HCT116 (cell line): ENCODE measurements at regions not wholly inside any gene's neighbourhood (a gene's known extent, or its start where the extent isn't known, plus 50 kb on each side); places are given as distances from the start of the nearest gene placed in this dataset.

Experiments
- ATAC-seq: fragments of 200-7000 bp; cut with Tn5 transposase; 2 replicates; pipeline ENCODE4 v1.9.1; 2020; ENCODE audit warnings: mild to moderate bottlenecking, moderate library complexity
- BruUV-seq: library from RNA; stranded (reverse); fragments of 400-500 nt; replicated peaks from 2 replicates; lab custom pipeline; 2021; lab: Mats Ljungman, UMichigan
- CTCF ChIA-PET: fragments of 300-600 bp; sonication (Branson Sonifier 250); formaldehyde crosslinking; loops from one replicate; lab custom pipeline; 2021; ENCODE audit warnings: antibody characterized with exemption; lab: Charles Lee
- POLR2A ChIA-PET: fragments of 300-600, 350-600 bp; sonication (Branson Sonifier 250); formaldehyde crosslinking; loops from one replicate; lab custom pipeline; 2021; ENCODE audit warnings: antibody characterized with exemption; lab: Charles Lee
- RAD21 ChIA-PET, 2 experiments: fragments of 300-600 bp; sonication (Branson Sonifier 250); formaldehyde crosslinking; loops; one replicate each; lab custom pipeline; 2023; ENCODE audit warnings: low total read pairs in 2 of 2; ENCODE audit not compliant: uncharacterized antibody in 2 of 2, unreplicated experiment in 2 of 2, low non-redundant PET in 1 of 2; lab: Charles Lee
- DNase-seq: peaks from one replicate; pipeline ENCODE4 v3.0.0-alpha.2; 2010; ENCODE audit warnings: low read depth, low spot score
- H2AFZ ChIP-seq: fragments of 200-600 bp; shearing (Covaris generic), sonication (generic); 2 replicates; pipeline ENCODE4 v1.6.1; 2017; ENCODE audit warnings: low read depth, mixed run types, mixed read lengths, antibody characterized with exemption, low read length; ENCODE audit not compliant: poor library complexity, severe bottlenecking
- H3K27ac ChIP-seq: 2 replicates; pipeline ENCODE4 v1.5.1; 2012; ENCODE audit warnings: low read depth, low read length
- H3K27me3 ChIP-seq: fragments of 200-600 bp; sonication (generic); 2 replicates; pipeline ENCODE4 v1.6.1; 2016; ENCODE audit warnings: mixed run types, low read length, mixed read lengths; ENCODE audit not compliant: insufficient read depth
- H3K36me3 ChIP-seq, 2 experiments: fragments of 200-500 bp in 1 of 2; fragments of 200-600 bp in 1 of 2; sonication (Bioruptor generic) in 1 of 2; sonication (generic) in 1 of 2; 2 replicates each; pipeline versions ENCODE4 v1.5.1 to v1.6.1; 2014 to 2016; ENCODE audit warnings: low read length in 2 of 2, inconsistent platforms in 1 of 2, mixed read lengths in 1 of 2, mixed run types in 1 of 2; ENCODE audit not compliant: insufficient read depth in 2 of 2, control insufficient read depth in 1 of 2
- H3K4me1 ChIP-seq, 2 experiments: fragments of 200-600 bp in 1 of 2; sonication (generic) in 1 of 2; 2 replicates each; pipeline versions ENCODE4 v1.5.1 to v1.6.1; 2012 to 2017; ENCODE audit warnings: low read length in 2 of 2, inconsistent platforms in 1 of 2, mild to moderate bottlenecking in 1 of 2, mixed read lengths in 1 of 2, mixed run types in 1 of 2, moderate library complexity in 1 of 2; ENCODE audit not compliant: insufficient read depth in 2 of 2, control insufficient read depth in 1 of 2
- H3K4me2 ChIP-seq: fragments of 200-600 bp; sonication (generic); 2 replicates; pipeline ENCODE4 v1.6.1; 2017; ENCODE audit warnings: mixed run types, low read length, mixed read lengths
- H3K4me3 ChIP-seq, 2 experiments: fragments of 200-600 bp in 1 of 2; sonication (generic) in 1 of 2; replicated peaks in 1 of 2; 2 replicates each; pipeline ENCODE4 v1.5.1; 2011 to 2016; ENCODE audit warnings: low read length in 2 of 2, control low read depth in 1 of 2, low read depth in 1 of 2, mild to moderate bottlenecking in 1 of 2, mixed read lengths in 1 of 2, mixed run types in 1 of 2
- H3K79me2 ChIP-seq: fragments of 200-600 bp; sonication (generic); 2 replicates; pipeline ENCODE4 v1.6.1; 2017; ENCODE audit warnings: mild to moderate bottlenecking, mixed run types, low read length, moderate library complexity, mixed read lengths; ENCODE audit not compliant: insufficient read depth
- H3K9ac ChIP-seq: fragments of 200-600 bp; sonication (generic); 2 replicates; pipeline ENCODE4 v1.6.1; 2016; ENCODE audit warnings: low read length, mixed read lengths
- H3K9me2 ChIP-seq: fragments of 200-600 bp; sonication (generic), shearing (Covaris generic); 2 replicates; pipeline ENCODE4 v1.6.1; 2017; ENCODE audit warnings: mixed run types, mild to moderate bottlenecking, moderate library complexity; ENCODE audit not compliant: insufficient read depth
- H3K9me3 ChIP-seq, 2 experiments: fragments of 200-500 bp in 1 of 2; fragments of 200-600 bp in 1 of 2; sonication (Bioruptor generic) in 1 of 2; sonication (generic) in 1 of 2; 2 replicates each; pipeline ENCODE4 v1.6.1; 2014 to 2017; ENCODE audit warnings: low read length in 2 of 2, mixed read lengths in 2 of 2, inconsistent platforms in 1 of 2, low read depth in 1 of 2, mild to moderate bottlenecking in 1 of 2, mixed run types in 1 of 2, moderate library complexity in 1 of 2; ENCODE audit not compliant: control insufficient read depth in 1 of 2, insufficient read depth in 1 of 2
- H4K20me1 ChIP-seq: fragments of 200-600 bp; sonication (generic), shearing (Covaris generic); 2 replicates; pipeline ENCODE4 v1.6.1; 2017; ENCODE audit warnings: mixed run types, mild to moderate bottlenecking, moderate library complexity; ENCODE audit not compliant: insufficient read depth
- ATF3 ChIP-seq: IDR thresholded peaks from 2 replicates; pipeline ENCODE4 v1.6.1; 2012
- CEBPB ChIP-seq: IDR thresholded peaks from 2 replicates; pipeline ENCODE4 v1.6.1; 2012; ENCODE audit warnings: low read depth
- CTCF ChIP-seq, 3 experiments: fragments of 200-600 bp in 1 of 3; sonication (generic) in 1 of 3; IDR thresholded peaks in 2 of 3; conservative IDR thresholded peaks in 1 of 3; 2 replicates each; pipeline ENCODE4 v1.5.1; 2012 to 2017; ENCODE audit warnings: low read depth in 2 of 3, low read length in 2 of 3, antibody characterized with exemption in 1 of 3, borderline replicate concordance in 1 of 3, control low read depth in 1 of 3, mild to moderate bottlenecking in 1 of 3, mixed read lengths in 1 of 3, mixed run types in 1 of 3, moderate library complexity in 1 of 3; ENCODE audit not compliant: insufficient read depth in 1 of 3
- EGR1 ChIP-seq: IDR thresholded peaks from 2 replicates; pipeline ENCODE4 v1.6.1; 2012; ENCODE audit warnings: low read depth
- ELF1 ChIP-seq: IDR thresholded peaks from 2 replicates; pipeline ENCODE4 v1.6.1; 2012; ENCODE audit warnings: low read depth, borderline replicate concordance
- EZH2 ChIP-seq: fragments of 200-600 bp; sonication (generic); IDR thresholded peaks from 2 replicates; pipeline ENCODE4 v1.6.1; 2017; ENCODE audit warnings: antibody characterized with exemption, mixed run types
- FOSL1 ChIP-seq: IDR thresholded peaks from 2 replicates; pipeline ENCODE4 v1.6.1; 2012; ENCODE audit warnings: low read depth
- JUND ChIP-seq: IDR thresholded peaks from 2 replicates; pipeline ENCODE4 v1.6.1; 2012
- MAX ChIP-seq: IDR thresholded peaks from 2 replicates; pipeline ENCODE4 v1.6.1; 2012
- POLR2A ChIP-seq: IDR thresholded peaks from 2 replicates; pipeline ENCODE4 v1.7.0; 2011; ENCODE audit warnings: borderline replicate concordance; ENCODE audit not compliant: insufficient read depth, insufficient read length; ENCODE audit errors: extremely low read depth
- RAD21 ChIP-seq: IDR thresholded peaks from 2 replicates; pipeline ENCODE4 v1.6.1; 2012; ENCODE audit warnings: low read depth, mild to moderate bottlenecking
- SIN3A ChIP-seq: IDR thresholded peaks from 2 replicates; pipeline ENCODE4 v1.6.1; 2012; ENCODE audit warnings: low read depth
- SP1 ChIP-seq: IDR thresholded peaks from 2 replicates; pipeline ENCODE4 v1.6.1; 2012; ENCODE audit warnings: low read depth
- SRF ChIP-seq: IDR thresholded peaks from 2 replicates; pipeline ENCODE4 v1.6.1; 2012; ENCODE audit warnings: low read depth
- TCF7L2 ChIP-seq: IDR thresholded peaks from 2 replicates; pipeline ENCODE4 v1.7.0; 2011; ENCODE audit warnings: borderline replicate concordance, inconsistent platforms; ENCODE audit not compliant: insufficient read depth, insufficient read length; ENCODE audit errors: extremely low read depth
- YY1 ChIP-seq: IDR thresholded peaks from 2 replicates; pipeline ENCODE4 v1.6.1; 2011; ENCODE audit warnings: low read length, low read depth, moderate library complexity, mild to moderate bottlenecking; ENCODE audit not compliant: insufficient replicate concordance; ENCODE audit errors: extremely low read depth
- ZFX ChIP-seq: fragments of 450-650 bp; IDR thresholded peaks from 2 replicates; pipeline ENCODE4 v1.6.1; 2017
- ZNF274 ChIP-seq: fragments of 200-500 bp; sonication (Bioruptor generic); IDR thresholded peaks from 2 replicates; pipeline ENCODE4 v1.6.1; 2014; ENCODE audit warnings: mild to moderate bottlenecking, low read depth, low read length, inconsistent platforms
- intact Hi-C: fragments of 100-400 bp; cut with micrococcal nuclease; formaldehyde crosslinking; loops from 2 replicates; pipeline ENCODE4 v1.10.0; 2022
- TF ChIP-seq, protein P1 (sequence below): IDR thresholded peaks from 2 replicates; pipeline ENCODE4 v1.6.1; 2012; ENCODE audit warnings: low read depth
- TF ChIP-seq, protein P2 (sequence below): IDR thresholded peaks from 2 replicates; pipeline ENCODE4 v1.6.1; 2011; ENCODE audit warnings: mild to moderate bottlenecking, low read length, moderate library complexity; ENCODE audit not compliant: insufficient replicate concordance; ENCODE audit errors: extremely low read depth

GRCh38 chr7:41439515-41439879 is 263.4 kb downstream of the INHBA start:
- Histone ChIP-seq H3K4me1 (peaks cover 3 to 4% of the 10 kb centered on the region in 2 experiments; a peak in 1 of 4 replicates), H3K9me2 (no peaks in the 10 kb centered on the region), H3K9me3 (peaks cover 0 to 8% of the 10 kb centered on the region in 2 experiments; a peak in 2 of 4 replicates), H3K4me2 (no peak overlapping the region), H4K20me1 (no peaks in the 10 kb centered on the region), H3K4me3 (no peak overlapping the region), H3K36me3 (no peaks in the 10 kb centered on the region), H2AFZ (no peak overlapping the region), H3K27ac (no peak overlapping the region), H3K79me2 (no peaks in the 10 kb centered on the region), H3K27me3 (no peaks in the 10 kb centered on the region), H3K9ac (no peak overlapping the region)
- no peak for DNase-seq
- intact Hi-C loops = no loop called here
- no TSS peak for BruUV-seq
- no peak for ATAC-seq
- ChIA-PET CTCF (no interaction called here), RAD21 (no interaction called here), POLR2A (no interaction called here)
- no peak for TF ChIP-seq ELF1
- TF ChIP-seq, protein P1, sequence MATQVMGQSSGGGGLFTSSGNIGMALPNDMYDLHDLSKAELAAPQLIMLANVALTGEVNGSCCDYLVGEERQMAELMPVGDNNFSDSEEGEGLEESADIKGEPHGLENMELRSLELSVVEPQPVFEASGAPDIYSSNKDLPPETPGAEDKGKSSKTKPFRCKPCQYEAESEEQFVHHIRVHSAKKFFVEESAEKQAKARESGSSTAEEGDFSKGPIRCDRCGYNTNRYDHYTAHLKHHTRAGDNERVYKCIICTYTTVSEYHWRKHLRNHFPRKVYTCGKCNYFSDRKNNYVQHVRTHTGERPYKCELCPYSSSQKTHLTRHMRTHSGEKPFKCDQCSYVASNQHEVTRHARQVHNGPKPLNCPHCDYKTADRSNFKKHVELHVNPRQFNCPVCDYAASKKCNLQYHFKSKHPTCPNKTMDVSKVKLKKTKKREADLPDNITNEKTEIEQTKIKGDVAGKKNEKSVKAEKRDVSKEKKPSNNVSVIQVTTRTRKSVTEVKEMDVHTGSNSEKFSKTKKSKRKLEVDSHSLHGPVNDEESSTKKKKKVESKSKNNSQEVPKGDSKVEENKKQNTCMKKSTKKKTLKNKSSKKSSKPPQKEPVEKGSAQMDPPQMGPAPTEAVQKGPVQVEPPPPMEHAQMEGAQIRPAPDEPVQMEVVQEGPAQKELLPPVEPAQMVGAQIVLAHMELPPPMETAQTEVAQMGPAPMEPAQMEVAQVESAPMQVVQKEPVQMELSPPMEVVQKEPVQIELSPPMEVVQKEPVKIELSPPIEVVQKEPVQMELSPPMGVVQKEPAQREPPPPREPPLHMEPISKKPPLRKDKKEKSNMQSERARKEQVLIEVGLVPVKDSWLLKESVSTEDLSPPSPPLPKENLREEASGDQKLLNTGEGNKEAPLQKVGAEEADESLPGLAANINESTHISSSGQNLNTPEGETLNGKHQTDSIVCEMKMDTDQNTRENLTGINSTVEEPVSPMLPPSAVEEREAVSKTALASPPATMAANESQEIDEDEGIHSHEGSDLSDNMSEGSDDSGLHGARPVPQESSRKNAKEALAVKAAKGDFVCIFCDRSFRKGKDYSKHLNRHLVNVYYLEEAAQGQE = no peak
- no peak for TF ChIP-seq ATF3
- TF ChIP-seq CEBPB = no peak
- TF ChIP-seq ZNF274 = no peak
- TF ChIP-seq SP1 = no peak
- no peak for TF ChIP-seq EZH2
- no peak for TF ChIP-seq ZFX
- TF ChIP-seq POLR2A = no peak
- no peak for TF ChIP-seq JUND
- TF ChIP-seq YY1 = no peak
- TF ChIP-seq CTCF (IDR thresholded peaks at IDR 0.05 in 2 of 3, conservative IDR thresholded peaks at IDR 0.05 in 1 of 3; ENCODE audit: borderline replicate concordance in 1 of 3, insufficient read depth in 1 of 3, low read depth in 2 of 3, low read length in 2 of 3) = no peak
- TF ChIP-seq SIN3A = no peak
- TF ChIP-seq RAD21 = no peak
- TF ChIP-seq, protein P2, sequence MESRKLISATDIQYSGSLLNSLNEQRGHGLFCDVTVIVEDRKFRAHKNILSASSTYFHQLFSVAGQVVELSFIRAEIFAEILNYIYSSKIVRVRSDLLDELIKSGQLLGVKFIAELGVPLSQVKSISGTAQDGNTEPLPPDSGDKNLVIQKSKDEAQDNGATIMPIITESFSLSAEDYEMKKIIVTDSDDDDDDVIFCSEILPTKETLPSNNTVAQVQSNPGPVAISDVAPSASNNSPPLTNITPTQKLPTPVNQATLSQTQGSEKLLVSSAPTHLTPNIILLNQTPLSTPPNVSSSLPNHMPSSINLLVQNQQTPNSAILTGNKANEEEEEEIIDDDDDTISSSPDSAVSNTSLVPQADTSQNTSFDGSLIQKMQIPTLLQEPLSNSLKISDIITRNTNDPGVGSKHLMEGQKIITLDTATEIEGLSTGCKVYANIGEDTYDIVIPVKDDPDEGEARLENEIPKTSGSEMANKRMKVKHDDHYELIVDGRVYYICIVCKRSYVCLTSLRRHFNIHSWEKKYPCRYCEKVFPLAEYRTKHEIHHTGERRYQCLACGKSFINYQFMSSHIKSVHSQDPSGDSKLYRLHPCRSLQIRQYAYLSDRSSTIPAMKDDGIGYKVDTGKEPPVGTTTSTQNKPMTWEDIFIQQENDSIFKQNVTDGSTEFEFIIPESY = no peak
- TF ChIP-seq MAX = no peak
- no peak for TF ChIP-seq EGR1
- no peak for TF ChIP-seq FOSL1
- TF ChIP-seq TCF7L2 = no peak
- TF ChIP-seq SRF = no peak
